ENCODE measurements at regions not wholly inside any gene's neighbourhood (a gene's known extent, or its start where the extent isn't known, plus 50 kb on each side); places are given as distances from the start of the nearest gene placed in this dataset.

DNA sequence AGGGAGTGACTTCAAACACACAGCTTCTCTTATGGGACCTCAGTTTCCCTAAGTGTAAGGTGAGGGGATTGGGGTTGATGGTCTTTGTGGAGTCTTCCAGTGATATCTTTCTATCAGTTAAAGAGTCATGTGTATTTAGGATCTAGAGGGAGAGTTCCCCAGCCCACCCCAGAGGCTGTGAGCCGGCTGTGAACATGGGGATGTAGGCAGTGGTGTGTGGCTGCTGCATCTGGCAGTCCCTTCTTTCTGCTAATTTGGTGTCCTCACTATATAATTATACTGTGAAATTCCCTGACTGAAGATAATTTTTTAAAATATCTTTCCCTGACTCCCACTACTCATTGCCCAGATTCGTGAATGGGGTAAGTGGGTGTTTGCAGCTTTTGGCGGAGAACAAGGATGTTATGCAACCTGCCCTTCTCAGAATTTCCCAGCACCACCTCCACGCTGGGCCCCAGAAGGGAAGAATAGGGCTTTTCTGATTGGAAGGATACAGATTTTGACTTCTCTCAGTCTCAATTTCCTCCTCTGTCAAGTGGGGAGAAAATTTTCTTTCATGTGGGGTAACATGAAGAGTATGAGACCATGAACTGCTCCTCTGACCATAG lies 79.0 kb upstream of the RASGRF1 start:
- WGBS (ENCODE audit: insufficient coverage, low coverage, low lambda C conversion rate, missing lambda C conversion rate): 48% methylated on average over 4 of the region's 4 CpGs
- no peak for DNase-seq
- no peak for ATAC-seq
- Histone ChIP-seq H3K4me3 (no peak overlapping the region), H3K36me3 (no peaks in the 10 kb centered on the region), H3K27ac (no peak overlapping the region), H3K9me3 (no peaks in the 10 kb centered on the region), H3K27me3 (no peaks in the 10 kb centered on the region), H3K4me1 (no peaks in the 10 kb centered on the region)
- TF ChIP-seq POLR2A (IDR thresholded peaks at IDR 0.05): no peak
- TF ChIP-seq, protein P1, sequence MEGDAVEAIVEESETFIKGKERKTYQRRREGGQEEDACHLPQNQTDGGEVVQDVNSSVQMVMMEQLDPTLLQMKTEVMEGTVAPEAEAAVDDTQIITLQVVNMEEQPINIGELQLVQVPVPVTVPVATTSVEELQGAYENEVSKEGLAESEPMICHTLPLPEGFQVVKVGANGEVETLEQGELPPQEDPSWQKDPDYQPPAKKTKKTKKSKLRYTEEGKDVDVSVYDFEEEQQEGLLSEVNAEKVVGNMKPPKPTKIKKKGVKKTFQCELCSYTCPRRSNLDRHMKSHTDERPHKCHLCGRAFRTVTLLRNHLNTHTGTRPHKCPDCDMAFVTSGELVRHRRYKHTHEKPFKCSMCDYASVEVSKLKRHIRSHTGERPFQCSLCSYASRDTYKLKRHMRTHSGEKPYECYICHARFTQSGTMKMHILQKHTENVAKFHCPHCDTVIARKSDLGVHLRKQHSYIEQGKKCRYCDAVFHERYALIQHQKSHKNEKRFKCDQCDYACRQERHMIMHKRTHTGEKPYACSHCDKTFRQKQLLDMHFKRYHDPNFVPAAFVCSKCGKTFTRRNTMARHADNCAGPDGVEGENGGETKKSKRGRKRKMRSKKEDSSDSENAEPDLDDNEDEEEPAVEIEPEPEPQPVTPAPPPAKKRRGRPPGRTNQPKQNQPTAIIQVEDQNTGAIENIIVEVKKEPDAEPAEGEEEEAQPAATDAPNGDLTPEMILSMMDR (IDR thresholded peaks at IDR 0.05): no peak
- intact Hi-C loops (cut with DNase I): loop anchor here in 1 of 2 donors (10.0 kb wide), 1 partner anchor 245 kb away; no protein-coding TSS in a partner anchor

DNA sequence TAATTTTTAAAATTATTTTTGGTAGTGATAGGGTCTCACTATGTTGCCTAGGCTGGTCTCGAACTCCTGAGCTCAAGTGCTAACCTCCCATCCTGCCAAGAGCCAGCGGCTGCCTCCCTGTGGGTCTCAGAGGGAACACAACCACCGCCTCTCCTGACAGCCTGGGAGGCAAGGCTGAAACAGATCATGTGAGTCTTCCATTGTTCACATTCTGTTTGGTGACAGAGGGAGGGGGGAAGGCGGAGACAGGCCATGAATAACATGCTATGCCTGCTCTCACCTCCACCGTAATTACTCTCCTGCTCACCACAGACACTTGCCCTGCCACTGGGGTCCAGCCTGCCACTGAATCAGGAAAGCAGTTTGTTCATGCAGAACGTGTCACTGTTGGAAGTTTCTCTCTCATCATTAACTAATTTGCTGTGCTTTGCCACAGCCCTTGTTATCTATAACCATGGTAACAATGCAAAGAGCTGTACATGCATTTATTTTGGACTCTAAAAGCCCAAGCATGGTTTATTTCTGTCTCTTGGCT lies 78.4 kb upstream of the RASGRF1 start:
- TF ChIP-seq, protein P1 (IDR thresholded peaks at IDR 0.05): no peak
- TF ChIP-seq POLR2A (IDR thresholded peaks at IDR 0.05): no peak
- DNase-seq: no peak
- WGBS (ENCODE audit: insufficient coverage, low coverage, low lambda C conversion rate, missing lambda C conversion rate): 44% methylated on average over 4 of the region's 6 CpGs
- Histone ChIP-seq H3K4me3 (no peak overlapping the region), H3K36me3 (no peaks in the 10 kb centered on the region), H3K27ac (no peak overlapping the region), H3K27me3 (no peaks in the 10 kb centered on the region), H3K4me1 (peaks cover 0 to 5% (median 0%) of the 10 kb centered on the region in 4 donors), H3K9me3 (no peaks in the 10 kb centered on the region)
- no peak for ATAC-seq
- intact Hi-C loops (cut with DNase I): no loop called here

DNA sequence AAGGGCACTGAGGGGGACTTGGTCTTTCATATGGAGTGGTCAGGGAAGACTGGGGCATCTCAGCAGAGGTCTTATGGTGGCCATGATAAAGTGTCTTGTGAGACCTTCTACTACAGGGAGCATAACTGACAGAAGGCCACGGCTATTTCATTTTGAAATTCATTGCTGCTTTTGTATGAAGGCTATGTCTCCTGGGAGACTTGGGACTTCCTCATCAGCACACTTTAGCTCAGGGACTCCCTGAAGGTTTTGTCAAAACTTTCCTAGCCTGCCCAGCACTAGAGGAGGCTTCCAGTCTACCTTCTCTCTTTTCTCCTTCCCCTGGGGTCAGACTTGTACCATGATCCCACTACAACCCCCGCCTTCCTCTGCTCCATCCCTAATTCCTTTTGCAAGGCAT lies 77.2 kb upstream of the RASGRF1 start:
- Histone ChIP-seq H3K4me3 (no peak overlapping the region), H3K27ac (no peak overlapping the region), H3K27me3 (no peaks in the 10 kb centered on the region), H3K36me3 (no peaks in the 10 kb centered on the region), H3K9me3 (no peaks in the 10 kb centered on the region), H3K4me1 (peaks cover 0 to 9% (median 0%) of the 10 kb centered on the region in 4 donors)
- WGBS (ENCODE audit: insufficient coverage, low coverage, low lambda C conversion rate, missing lambda C conversion rate): 89% methylated on average over 1 of the region's 2 CpGs
- DNase-seq: no peak
- TF ChIP-seq, protein P1 (IDR thresholded peaks at IDR 0.05): no peak
- no peak for TF ChIP-seq POLR2A (IDR thresholded peaks at IDR 0.05)
- ATAC-seq: no peak
- intact Hi-C loops (cut with DNase I): no loop called here

DNA sequence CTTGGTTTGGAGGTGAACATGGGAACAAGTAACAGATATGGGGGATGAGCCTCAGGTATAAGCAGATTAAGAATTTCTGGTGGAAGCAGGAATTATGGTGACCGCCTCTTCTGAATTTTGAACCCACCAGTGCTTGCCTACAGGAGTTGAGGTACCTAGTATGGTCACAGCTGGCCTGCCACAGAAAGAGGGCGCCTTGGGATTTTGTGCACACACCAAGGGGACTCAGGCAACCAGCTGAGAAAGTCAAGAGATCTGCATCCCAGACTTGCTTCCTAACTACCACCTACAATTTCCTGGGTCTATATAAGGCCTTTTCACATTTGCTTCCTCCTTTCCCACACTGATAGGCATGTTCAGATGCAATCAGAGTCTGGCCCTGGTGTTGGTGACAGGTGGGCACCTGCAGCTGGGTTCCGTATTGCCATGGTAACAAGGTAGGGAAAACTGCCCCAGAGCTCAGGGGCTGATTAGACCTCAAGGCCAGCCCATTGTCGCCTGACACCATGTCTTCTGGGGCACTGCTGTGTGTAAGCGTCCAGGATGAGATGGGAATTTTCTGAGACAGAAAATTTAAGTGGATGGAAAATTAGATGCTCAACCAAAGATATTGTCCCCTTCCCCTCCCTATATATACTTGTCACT lies 75.9 kb upstream of the RASGRF1 start:
- 100% methylated on average over 3 of the region's 5 CpGs for WGBS (ENCODE audit: insufficient coverage, low coverage, low lambda C conversion rate, missing lambda C conversion rate)
- TF ChIP-seq, protein P1 (IDR thresholded peaks at IDR 0.05): no peak
- TF ChIP-seq POLR2A (IDR thresholded peaks at IDR 0.05): no peak
- no peaks in the 10 kb centered on the region for H3K9me3 ChIP-seq
- no peaks in the 10 kb centered on the region for H3K27me3 ChIP-seq
- peaks cover 0 to 20% (median 0%) of the 10 kb centered on the region in 4 donors for H3K4me1 ChIP-seq
- no peak overlapping the region for H3K4me3 ChIP-seq
- intact Hi-C loops (cut with DNase I): no loop called here
- no peak for DNase-seq
- no peak overlapping the region for H3K27ac ChIP-seq
- no peak for ATAC-seq
- no peaks in the 10 kb centered on the region for H3K36me3 ChIP-seq

All from right lobe of liver (tissue), 6 donors.